ENCODE measurements at regions not wholly inside any gene's neighbourhood (a gene's known extent, or its start where the extent isn't known, plus 50 kb on each side); places are given as distances from the start of the nearest gene placed in this dataset.
A peak's percentile ranks its signal among the peaks of the same experiment; 100 is the strongest.

DNA sequence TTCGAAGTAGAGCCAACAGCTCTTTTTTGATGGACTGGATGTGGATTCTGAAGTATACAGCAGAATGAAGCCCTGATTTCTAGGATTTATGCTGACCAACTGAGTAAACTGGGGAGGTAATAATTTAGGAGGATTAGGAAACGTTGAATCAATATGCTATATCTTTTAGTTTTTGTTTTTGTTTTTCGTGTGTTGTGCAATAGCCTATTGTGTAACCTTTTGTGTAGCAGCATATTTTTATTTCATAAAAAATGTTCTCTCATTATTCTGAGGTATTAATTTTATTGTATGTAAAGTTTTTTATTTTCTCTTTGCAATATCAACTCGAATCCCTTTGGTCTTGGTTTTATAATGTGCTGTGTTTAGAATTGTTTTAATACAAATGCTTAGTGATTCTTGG, 902.3 kb downstream of the EFNA5 start:
- DNase-seq: no peak

DNA sequence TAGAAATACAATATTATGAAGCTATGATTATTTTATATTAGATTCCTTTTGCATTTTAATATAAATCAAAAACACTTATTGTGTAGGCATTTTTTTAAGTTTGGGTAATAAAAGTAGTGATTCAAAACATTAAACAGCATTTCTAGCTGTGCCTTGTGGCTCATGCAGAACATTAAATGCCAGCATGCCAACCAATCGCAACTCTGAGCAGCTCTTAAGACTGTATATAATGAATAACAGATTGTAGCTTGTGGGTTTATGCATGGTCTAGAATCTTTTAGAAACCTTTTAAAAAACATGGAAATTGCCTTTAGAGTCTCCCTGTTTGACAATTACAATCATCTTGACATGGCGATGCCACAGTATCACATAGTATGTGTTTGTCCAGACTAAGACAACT, 903.8 kb downstream of the EFNA5 start:
- DNase-seq: no peak

DNA sequence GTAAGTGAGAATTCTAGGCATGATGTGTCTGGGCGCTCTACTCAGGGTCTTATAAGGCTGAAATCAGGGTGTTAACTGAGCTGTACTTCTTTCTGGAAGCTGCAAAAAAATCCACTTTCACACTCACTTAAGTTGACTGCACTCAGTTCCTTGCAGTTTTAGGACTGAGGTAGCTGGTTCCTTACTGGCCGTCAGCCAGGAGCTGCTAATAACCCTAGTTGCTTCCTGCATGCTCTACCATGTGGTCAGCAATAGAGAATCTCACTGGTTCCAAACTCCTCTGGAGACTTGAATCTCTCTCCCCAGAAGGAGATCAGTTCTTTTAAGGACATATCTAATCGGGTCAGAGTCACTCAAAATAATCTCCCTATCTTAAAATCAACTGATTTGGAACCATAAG, 911.2 kb downstream of the EFNA5 start:
- DNase-seq: peak; percentile 55

DNA sequence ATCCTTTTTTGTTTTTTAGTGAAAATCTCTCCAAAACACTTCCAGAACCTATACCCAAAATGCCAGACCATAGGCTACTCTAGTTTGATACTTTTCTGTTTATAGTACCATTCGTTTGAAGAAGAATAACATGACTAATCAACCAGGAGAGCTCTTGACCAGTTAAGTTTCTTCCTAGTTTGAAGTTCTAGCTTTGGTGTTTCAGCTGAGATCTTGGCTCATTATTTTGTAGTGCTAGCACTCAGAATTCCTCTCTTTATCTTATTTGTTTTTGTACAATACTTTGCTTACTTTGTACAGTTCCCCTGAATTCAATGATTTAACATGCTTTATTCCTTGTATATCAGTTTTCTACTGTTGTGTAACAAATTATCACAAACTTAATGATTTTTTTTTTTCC, 911.6 kb downstream of the EFNA5 start:
- no peak for DNase-seq

DNA sequence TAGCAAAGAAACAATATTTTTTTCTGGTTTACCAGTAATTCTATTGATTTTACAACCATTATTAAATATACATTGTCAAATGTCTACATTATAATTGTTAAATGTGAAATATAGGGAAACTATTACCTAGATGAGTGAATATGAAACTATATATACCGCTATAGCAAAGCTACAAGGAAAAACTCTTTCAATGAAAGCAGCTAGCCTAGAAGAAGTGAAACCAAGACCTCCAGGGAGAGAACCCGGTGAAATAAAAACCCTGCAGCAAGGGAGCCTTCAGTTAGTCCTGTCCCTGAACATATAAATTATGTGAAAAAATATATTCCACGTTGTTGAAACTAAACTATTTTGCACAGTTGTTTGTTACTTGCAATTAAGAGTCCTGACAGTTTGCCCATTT, 913.1 kb downstream of the EFNA5 start:
- DNase-seq: peak; percentile 75

DNA sequence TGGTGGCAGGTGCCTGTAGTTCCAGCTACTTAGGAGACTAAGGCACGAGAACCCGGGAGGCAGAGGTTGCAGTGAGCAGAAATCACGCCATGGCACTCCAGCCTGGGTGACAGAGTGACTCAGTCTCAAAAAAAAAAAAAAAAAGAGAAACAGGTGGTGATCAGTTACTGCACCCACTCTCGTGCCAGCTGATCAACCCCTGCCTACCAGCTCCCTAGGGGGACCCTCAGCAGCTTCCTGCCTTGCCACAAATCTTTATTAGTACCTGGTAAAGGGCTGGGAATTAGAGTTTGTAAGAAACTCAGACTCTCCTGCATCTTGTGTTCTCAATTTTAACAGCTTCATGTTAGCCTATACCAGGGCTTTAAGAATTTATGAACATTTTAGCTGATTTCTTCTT, 914.9 kb downstream of the EFNA5 start:
- DNase-seq: no peak

GRCh38 chr5:106755066-106755465, 915.7 kb downstream of the EFNA5 start:
- no peak for DNase-seq

- DNase-seq: no peak
Observed at GRCh38 chr5:106749826-106750225, 920.9 kb downstream of the EFNA5 start.

- no peak for DNase-seq
Observed at GRCh38 chr5:106739127-106739526, 931.6 kb downstream of the EFNA5 start.

- DNase-seq: no peak
Observed at GRCh38 chr5:106737111-106737510, 933.6 kb downstream of the EFNA5 start.

DNA sequence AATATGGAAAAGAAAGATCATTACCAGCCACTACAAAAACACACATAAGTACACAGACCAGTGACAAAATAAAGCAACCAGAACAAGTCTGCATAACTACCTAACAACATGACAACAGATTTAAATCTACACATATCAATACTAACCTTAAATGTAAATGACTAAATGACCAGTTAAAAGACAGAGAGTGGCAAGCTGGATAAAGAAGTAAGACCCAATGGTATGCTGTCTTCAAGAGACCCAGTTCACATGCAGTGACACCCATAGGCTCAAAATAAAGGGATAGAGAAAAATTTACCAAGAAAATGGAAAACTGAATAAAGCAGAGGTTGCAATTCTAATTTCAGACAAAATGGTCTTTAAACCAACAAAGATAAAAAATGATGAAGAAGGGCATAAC, 938.1 kb downstream of the EFNA5 start:
- DNase-seq: no peak

DNA sequence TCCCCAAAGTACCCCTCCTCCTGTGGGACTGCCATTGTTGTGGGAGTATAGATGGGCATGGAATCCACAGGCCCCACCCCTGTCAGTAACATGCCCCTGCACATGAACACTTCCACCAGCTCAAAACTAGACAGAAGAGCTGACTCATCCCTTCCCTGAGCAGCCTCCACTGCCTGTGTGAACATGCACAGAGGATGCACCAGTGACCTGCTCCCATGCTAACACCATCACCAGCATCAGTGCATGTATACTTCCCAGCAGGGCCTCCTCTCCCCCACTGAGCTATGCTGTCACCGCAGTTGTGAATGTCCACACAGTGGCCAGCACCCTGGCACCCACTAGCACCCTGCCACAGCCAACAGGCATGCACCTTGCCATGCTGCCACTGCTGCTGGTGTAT, 939.8 kb downstream of the EFNA5 start:
- DNase-seq: no peak

GRCh38 chr5:106730506-106730905, 940.2 kb downstream of the EFNA5 start:
- no peak for DNase-seq

GRCh38 chr5:106728208-106728607, 942.5 kb downstream of the EFNA5 start:
- DNase-seq: no peak

DNA sequence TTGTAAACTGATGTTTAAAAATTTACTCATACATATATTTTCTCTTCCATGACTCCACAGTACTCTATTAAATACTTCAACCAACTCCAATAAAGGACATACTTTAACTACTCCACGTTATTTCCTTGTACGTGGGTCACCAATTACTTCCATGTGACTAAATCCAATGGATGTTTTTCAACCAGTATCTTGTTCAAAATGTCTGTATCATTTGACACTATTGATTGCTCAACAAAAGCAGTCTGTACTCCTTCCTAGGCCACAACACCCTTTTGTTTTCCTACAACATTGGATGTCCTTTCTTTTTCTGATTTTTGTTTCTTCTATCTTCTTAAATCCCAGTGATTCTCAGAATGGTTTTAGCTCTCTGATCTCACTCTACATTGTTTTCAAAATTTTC, 943.7 kb downstream of the EFNA5 start:
- DNase-seq: no peak

GRCh38 chr5:106720367-106720766, 950.4 kb downstream of the EFNA5 start:
- no peak for DNase-seq

DNA sequence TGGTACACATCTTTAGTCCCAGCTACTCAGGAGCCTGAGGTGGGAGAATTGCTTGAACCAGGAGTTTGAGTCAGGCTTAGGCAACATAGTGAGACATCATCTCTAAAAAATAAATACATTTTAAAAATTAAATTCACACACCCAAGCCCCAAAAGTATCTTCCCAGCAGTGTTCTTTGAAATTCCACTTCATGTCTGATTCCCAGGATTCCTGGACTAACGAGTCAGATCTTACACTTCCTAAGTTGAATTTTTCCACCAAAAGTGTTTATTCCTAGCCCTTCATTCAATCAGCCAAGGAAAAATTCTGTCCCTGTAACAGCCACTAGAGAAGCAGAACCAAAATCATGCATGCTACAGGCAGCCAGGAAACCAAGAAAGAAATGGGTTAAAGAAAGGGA, 970.9 kb downstream of the EFNA5 start:
- DNase-seq: no peak

- DNase-seq: no peak
Observed at GRCh38 chr5:106699198-106699597, 971.5 kb downstream of the EFNA5 start.

GRCh38 chr5:106698169-106698568, 972.6 kb downstream of the EFNA5 start:
- DNase-seq: no peak

- DNase-seq: no peak
Observed at GRCh38 chr5:106691701-106692100, 979.0 kb downstream of the EFNA5 start.

DNA sequence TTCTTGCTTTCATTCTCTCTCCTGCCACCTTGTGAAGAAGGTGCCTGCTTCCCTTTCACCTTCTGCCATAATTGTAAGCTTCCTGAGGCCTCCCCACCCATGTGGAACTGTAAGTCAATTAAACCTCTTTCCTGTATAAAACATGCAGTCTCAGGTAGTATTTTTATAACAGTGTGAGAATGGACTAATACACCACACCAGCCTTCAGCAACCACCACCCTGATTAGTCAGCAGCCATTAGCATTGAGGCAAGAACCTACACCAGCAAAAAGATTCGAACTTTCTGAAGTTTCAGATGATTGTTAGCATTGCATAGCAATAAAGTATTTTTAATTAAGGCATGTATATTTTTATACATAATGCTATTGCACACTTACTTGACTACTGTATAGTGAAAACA, 980.2 kb downstream of the EFNA5 start:
- DNase-seq: no peak

DNA sequence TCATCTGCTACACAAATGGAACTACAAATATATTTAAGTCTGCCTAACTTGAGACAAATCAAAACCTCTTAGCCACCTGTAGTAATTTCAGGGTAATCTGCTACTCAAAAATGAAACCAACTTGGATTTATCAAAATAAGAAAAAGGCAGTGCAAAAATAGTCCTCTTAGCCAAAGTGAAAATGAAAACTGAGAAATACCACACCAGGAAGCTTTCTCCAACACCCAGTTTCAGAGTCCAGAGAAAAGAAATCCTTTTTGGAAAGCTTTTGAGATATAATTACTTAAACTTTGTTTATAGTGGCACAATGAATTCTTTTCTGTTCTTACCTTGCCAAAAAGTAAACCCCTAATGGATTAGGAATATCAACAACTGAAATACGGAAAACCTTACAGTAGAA, 990.4 kb downstream of the EFNA5 start:
- no peak for DNase-seq

- no peak for DNase-seq
Observed at GRCh38 chr5:106677057-106677456, 993.7 kb downstream of the EFNA5 start.

DNA sequence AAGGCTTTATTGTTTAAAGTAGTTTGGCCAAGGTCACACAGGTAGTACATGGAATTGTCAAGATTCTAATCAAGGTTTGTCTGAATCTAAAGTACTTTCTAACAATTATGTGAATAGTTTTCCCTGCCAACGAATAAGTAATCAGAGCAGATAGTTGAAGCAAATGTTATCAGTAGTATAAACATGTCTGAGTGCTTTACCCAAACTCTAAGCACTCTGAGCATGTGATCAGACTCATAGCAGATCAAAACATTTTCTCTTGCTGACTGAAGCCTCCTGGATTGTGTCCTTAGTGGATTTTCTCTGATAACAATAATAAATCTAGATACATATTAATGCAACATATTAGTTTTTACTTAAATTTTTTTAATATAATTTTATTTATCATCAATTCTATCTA, 995.0 kb downstream of the EFNA5 start:
- no peak for DNase-seq

DNA sequence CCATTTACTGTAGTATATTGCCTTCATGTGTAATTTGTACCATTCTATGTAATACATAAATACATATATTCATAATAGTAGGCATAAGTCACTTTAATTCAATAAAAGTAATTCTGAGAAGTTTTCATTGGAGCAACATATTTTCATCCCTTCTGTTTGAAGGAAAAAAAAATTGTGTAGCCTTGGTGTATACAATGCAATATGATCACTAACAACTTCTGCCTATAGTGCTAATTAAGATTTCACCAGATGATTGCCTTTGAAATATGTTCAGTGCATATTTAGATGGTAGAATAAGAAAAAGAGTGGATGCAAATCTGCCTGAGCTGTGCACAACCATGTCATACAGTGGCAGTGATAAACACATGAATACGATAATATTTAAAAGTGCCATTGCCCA, 996.8 kb downstream of the EFNA5 start:
- no peak for DNase-seq

GRCh38 chr5:106661866-106662265, 1008.9 kb downstream of the EFNA5 start:
- no peak for DNase-seq
